HFF-Myc (cell line): ENCODE measurements at regions not wholly inside any gene's neighbourhood (a gene's known extent, or its start where the extent isn't known, plus 50 kb on each side); places are given as distances from the start of the nearest gene placed in this dataset.

Experiments
- DNase-seq: peaks from one replicate; pipeline ENCODE4 v3.0.0-alpha.2; 2011; ENCODE audit warnings: low read depth; ENCODE audit errors: extremely low read depth
- H3K4me3 ChIP-seq: replicated peaks from 2 replicates; pipeline ENCODE4 v1.5.1; 2011; ENCODE audit warnings: low read depth, mild to moderate bottlenecking, control low read depth, low read length
- CTCF ChIP-seq: IDR thresholded peaks from 2 replicates; pipeline ENCODE4 v1.5.1; 2012; ENCODE audit warnings: mild to moderate bottlenecking, low read depth, low read length, control low read depth; ENCODE audit errors: missing control alignments

GRCh38 chr19:20423381-20424197 is 142.0 kb downstream of the ZNF737 start:
- TF ChIP-seq CTCF, result no peak
- H3K4me3 ChIP-seq, result peak overlapping the region; percentile 35
- DNase-seq, result no peak

- no peak overlapping the region for H3K4me3 ChIP-seq
- no peak for DNase-seq
- no peak for TF ChIP-seq CTCF
Observed at GRCh38 chr19:20422216-20423205, 143.1 kb downstream of the ZNF737 start.

- no peak for DNase-seq
- no peak overlapping the region for H3K4me3 ChIP-seq
- TF ChIP-seq CTCF, result no peak
Observed at GRCh38 chr19:20416661-20417060, 148.9 kb downstream of the ZNF737 start.

GRCh38 chr19:20414120-20414519 is 151.5 kb downstream of the ZNF737 start:
- no peak overlapping the region for H3K4me3 ChIP-seq
- no peak for TF ChIP-seq CTCF
- no peak for DNase-seq

- no peak overlapping the region for H3K4me3 ChIP-seq
- TF ChIP-seq CTCF, result no peak
- DNase-seq, result no peak
Observed at GRCh38 chr19:20413705-20414104, 151.9 kb downstream of the ZNF737 start.

GRCh38 chr19:20412846-20413245 is 152.7 kb downstream of the ZNF737 start:
- no peak for TF ChIP-seq CTCF
- DNase-seq, result no peak

More at GRCh38 chr19:20412846-20413245, 152.7 kb downstream of the ZNF737 start:
- H3K4me3 ChIP-seq, result no peak overlapping the region
